ENCODE measurements at regions not wholly inside any gene's neighbourhood (a gene's known extent, or its start where the extent isn't known, plus 50 kb on each side); places are given as distances from the start of the nearest gene placed in this dataset.

GRCh38 chr6:43977404-43978111, 149.7 kb downstream of the MRPL14 start:
- H2AFZ ChIP-seq (ENCODE audit: insufficient read depth, low read depth, low read length, poor library complexity, severe bottlenecking): no peak overlapping the region
- intact Hi-C loops (cut with micrococcal nuclease): no loop called here
- Mint-ChIP-seq H3K27me3 (peaks cover 39% of the 10 kb centered on the region), H3K27ac (no peak overlapping the region), H3K9me3 (ENCODE audit: insufficient read depth) (peaks cover 2% of the 10 kb centered on the region), H3K4me1 (peaks cover 8% of the 10 kb centered on the region), H3K4me3 (no peak overlapping the region)
- ATAC-seq (ENCODE audit: low read depth) (peak; percentile 28), DNase-seq (peak; percentile 29)
- peaks cover 0 to 16% (median 2%) of the 10 kb centered on the region in 4 experiments for H3K27me3 ChIP-seq (replicated peaks in 1 of 4; ENCODE audit: control extremely low read depth in 1 of 4, control insufficient read depth in 3 of 4, insufficient read depth in 4 of 4, low read length in 3 of 4)
- H3K4me2 ChIP-seq (replicated peaks; ENCODE audit: low read depth, low read length, poor library complexity, severe bottlenecking): no peak overlapping the region
- ChIA-PET POLR2A (no interaction called here), CTCF (no interaction called here)
- 47% methylated on average over 8 of the region's 10 CpGs for WGBS (ENCODE audit: insufficient coverage)
- peaks cover 0 to 7% (median 3%) of the 10 kb centered on the region in 3 donors for H3K9me3 ChIP-seq (ENCODE audit: control extremely low read depth in 1 of 3, control insufficient read depth in 2 of 3, insufficient read depth in 1 of 3, low read length in 2 of 3)
- H3K36me3 ChIP-seq (replicated peaks in 1 of 2; ENCODE audit: control extremely low read depth in 1 of 2, control insufficient read depth in 1 of 2, extremely low read depth in 1 of 2, insufficient read depth in 2 of 2, low read length in 1 of 2): no peaks in the 10 kb centered on the region
- H4K20me1 ChIP-seq (ENCODE audit: control insufficient read depth, insufficient read depth, low read length, poor library complexity, severe bottlenecking): no peaks in the 10 kb centered on the region
- no peak overlapping the region for H3K9ac ChIP-seq (ENCODE audit: low read length)
- H3K79me2 ChIP-seq (ENCODE audit: control insufficient read depth, insufficient read depth, low read length): no peaks in the 10 kb centered on the region
- H3K27ac ChIP-seq (ENCODE audit: low read length in 2 of 2): no peak overlapping the region
- no peak for TF ChIP-seq EZH2 (IDR thresholded peaks at IDR 0.05; ENCODE audit: borderline replicate concordance, insufficient read depth, low read depth, low read length, poor library complexity, severe bottlenecking)
- H3K4me3 ChIP-seq (ENCODE audit: control extremely low read depth in 1 of 5, extremely low read depth in 1 of 5, insufficient read depth in 1 of 5, low read depth in 2 of 5, low read length in 4 of 5): no peak overlapping the region
- H3K4me1 ChIP-seq (ENCODE audit: control insufficient read depth in 2 of 2, insufficient read depth in 2 of 2, low read length in 2 of 2): peaks cover 4 to 5% of the 10 kb centered on the region in 2 donors

- intact Hi-C loops (cut with micrococcal nuclease): no loop called here
- ChIA-PET POLR2A (no interaction called here), CTCF (no interaction called here)
- peaks cover 0 to 7% (median 3%) of the 10 kb centered on the region in 3 donors for H3K9me3 ChIP-seq (ENCODE audit: control extremely low read depth in 1 of 3, control insufficient read depth in 2 of 3, insufficient read depth in 1 of 3, low read length in 2 of 3)
- Mint-ChIP-seq H3K27ac (no peak overlapping the region), H3K4me1 (peaks cover 8% of the 10 kb centered on the region), H3K27me3 (peaks cover 43% of the 10 kb centered on the region), H3K4me3 (no peak overlapping the region), H3K9me3 (ENCODE audit: insufficient read depth) (peaks cover 2% of the 10 kb centered on the region)
- H4K20me1 ChIP-seq (ENCODE audit: control insufficient read depth, insufficient read depth, low read length, poor library complexity, severe bottlenecking): no peaks in the 10 kb centered on the region
- H3K4me2 ChIP-seq (replicated peaks; ENCODE audit: low read depth, low read length, poor library complexity, severe bottlenecking): no peak overlapping the region
- H3K36me3 ChIP-seq (replicated peaks in 1 of 2; ENCODE audit: control extremely low read depth in 1 of 2, control insufficient read depth in 1 of 2, extremely low read depth in 1 of 2, insufficient read depth in 2 of 2, low read length in 1 of 2): no peaks in the 10 kb centered on the region
- no peak overlapping the region for H3K9ac ChIP-seq (ENCODE audit: low read length)
- H3K79me2 ChIP-seq (ENCODE audit: control insufficient read depth, insufficient read depth, low read length): no peaks in the 10 kb centered on the region
- WGBS (ENCODE audit: insufficient coverage): no CpG with 5 or more reads among the region's 5 CpGs
- peaks cover 4 to 5% of the 10 kb centered on the region in 2 donors for H3K4me1 ChIP-seq (ENCODE audit: control insufficient read depth in 2 of 2, insufficient read depth in 2 of 2, low read length in 2 of 2)
- ATAC-seq (ENCODE audit: low read depth): no peak
- no peak for DNase-seq
- H3K27ac ChIP-seq (ENCODE audit: low read length in 2 of 2): no peak overlapping the region
- TF ChIP-seq EZH2 (IDR thresholded peaks at IDR 0.05; ENCODE audit: borderline replicate concordance, insufficient read depth, low read depth, low read length, poor library complexity, severe bottlenecking) (no peak), CTCF (IDR thresholded peaks at IDR 0.05) (no peak)
- no peak overlapping the region for H3K4me3 ChIP-seq (ENCODE audit: control extremely low read depth in 1 of 5, extremely low read depth in 1 of 5, insufficient read depth in 1 of 5, low read depth in 2 of 5, low read length in 4 of 5)
- no peak overlapping the region for H2AFZ ChIP-seq (ENCODE audit: insufficient read depth, low read depth, low read length, poor library complexity, severe bottlenecking)
- peaks cover 0 to 16% (median 3%) of the 10 kb centered on the region in 4 experiments for H3K27me3 ChIP-seq (replicated peaks in 1 of 4; ENCODE audit: control extremely low read depth in 1 of 4, control insufficient read depth in 3 of 4, insufficient read depth in 4 of 4, low read length in 3 of 4)
Observed at GRCh38 chr6:43976706-43977403, 150.4 kb downstream of the MRPL14 start.

All from B cell (primary cell).